KOPT-K1 (cell line): ENCODE measurements at regions not wholly inside any gene's neighbourhood (a gene's known extent, or its start where the extent isn't known, plus 50 kb on each side); places are given as distances from the start of the nearest gene placed in this dataset.

ENCODE experiments used
- H3K27ac ChIP-seq: fragments of 200-600 bp; sonication (generic); 2 replicates; pipeline ENCODE4 v1.5.1; 2016; ENCODE audit warnings: antibody characterized with exemption, mild to moderate bottlenecking, low read depth, low read length; ENCODE audit not compliant: poor library complexity, severe bottlenecking
- H3K36me3 ChIP-seq: fragments of 200-600 bp; sonication (generic); 2 replicates; pipeline ENCODE4 v1.5.1; 2017; ENCODE audit warnings: antibody characterized with exemption, mild to moderate bottlenecking, low read length, moderate library complexity; ENCODE audit not compliant: insufficient read depth
- H3K9me3 ChIP-seq: fragments of 200-600 bp; sonication (generic); 2 replicates; pipeline ENCODE4 v1.5.1; 2017; ENCODE audit warnings: antibody characterized with exemption, low read length, mild to moderate bottlenecking; ENCODE audit not compliant: insufficient read depth, poor library complexity, severe bottlenecking

DNA sequence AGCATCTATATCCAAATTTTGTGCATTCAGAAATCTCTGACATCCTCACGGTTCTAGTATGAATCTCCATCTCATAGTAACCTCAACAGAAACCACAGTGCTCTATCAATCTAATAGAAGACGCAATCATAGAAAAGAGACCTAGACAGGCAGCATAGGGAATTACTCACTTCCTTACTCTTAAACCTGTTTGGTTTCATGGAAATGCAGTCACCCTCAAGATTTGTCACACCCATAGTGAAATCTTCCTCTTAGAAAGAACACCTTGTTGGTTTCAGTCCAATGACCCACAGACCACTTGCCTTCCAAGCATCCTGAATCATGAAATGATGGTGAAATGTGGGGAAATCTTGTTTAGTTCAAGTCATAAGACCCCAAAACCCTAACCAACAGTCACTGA, 166.1 kb upstream of the PRDM1 start:
- Histone ChIP-seq H3K27ac (no peak overlapping the region), H3K36me3 (no peaks in the 10 kb centered on the region), H3K9me3 (no peaks in the 10 kb centered on the region)

DNA sequence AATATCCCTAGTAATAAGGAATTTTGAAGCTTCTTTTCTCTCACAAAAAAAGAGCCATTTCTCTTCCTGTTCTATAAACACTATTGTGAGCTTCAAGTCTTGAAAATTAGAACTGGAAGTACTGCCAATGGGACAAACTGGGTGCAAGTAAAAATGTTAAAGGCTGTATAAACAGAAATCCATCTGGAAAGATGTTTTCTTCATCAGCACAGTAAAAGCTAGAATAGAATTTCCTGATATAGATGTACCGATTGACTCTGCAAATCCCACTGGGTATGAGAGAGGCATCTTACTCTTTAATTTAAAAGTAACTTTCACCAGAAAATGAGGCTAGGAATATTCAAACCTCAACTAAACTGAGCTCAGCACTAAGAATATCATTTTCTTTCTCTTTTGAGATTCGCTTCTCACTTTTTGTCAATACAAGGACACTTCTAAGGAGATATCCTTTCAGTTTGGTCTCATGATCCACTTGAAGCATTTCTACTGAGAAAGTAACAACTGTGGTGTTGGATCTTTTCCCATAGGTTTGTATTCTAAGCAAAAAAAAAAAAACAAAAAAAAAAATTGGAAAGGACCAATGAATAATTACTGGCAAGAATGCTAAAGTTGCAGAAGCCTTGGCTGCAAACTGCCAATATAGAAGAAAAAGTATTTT, 169.0 kb upstream of the PRDM1 start:
- H3K36me3 ChIP-seq: no peaks in the 10 kb centered on the region
- H3K9me3 ChIP-seq: no peaks in the 10 kb centered on the region
- H3K27ac ChIP-seq: no peak overlapping the region

GRCh38 chr6:105911106-105911629, 175.0 kb upstream of the PRDM1 start:
- Histone ChIP-seq H3K36me3 (no peaks in the 10 kb centered on the region), H3K27ac (no peak overlapping the region), H3K9me3 (no peaks in the 10 kb centered on the region)

DNA sequence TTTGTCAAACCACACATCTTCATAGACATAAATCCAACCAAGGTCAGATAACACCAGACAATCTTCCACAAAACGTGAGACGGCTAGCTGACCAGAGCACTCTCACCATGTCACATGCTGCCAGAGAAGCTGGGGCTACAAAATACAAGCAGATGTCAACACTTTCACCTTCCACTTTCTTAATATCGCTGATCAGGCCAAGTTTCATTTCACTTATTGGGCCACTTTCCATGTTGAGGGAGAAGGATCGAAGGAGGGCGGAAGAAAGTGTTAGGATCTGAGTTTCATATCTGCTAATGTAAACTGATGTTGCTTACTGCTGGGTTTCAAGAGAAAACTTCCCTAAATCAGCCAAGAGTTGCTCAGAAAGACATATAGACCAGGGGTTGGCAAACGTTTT, 177.0 kb upstream of the PRDM1 start:
- no peaks in the 10 kb centered on the region for H3K9me3 ChIP-seq
- no peak overlapping the region for H3K27ac ChIP-seq
- H3K36me3 ChIP-seq: no peaks in the 10 kb centered on the region

DNA sequence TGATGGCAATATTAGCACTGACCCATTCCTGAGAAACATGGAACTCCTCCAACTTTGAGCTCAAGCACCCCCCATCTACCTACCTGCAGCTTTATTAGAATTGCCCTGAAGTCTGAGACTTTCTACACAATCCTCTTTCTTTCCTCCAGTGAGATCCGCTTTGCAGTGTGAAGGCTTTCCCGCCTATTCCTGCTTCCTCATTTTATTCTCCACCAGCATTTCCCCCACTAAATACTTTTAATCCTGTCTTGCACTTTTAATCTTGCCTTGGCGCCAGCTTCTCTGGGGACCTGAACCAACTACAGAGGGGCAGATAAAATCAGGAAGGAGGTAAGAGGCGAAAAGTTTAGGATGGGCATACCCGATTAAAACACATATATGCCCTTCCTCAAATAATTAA, 178.1 kb upstream of the PRDM1 start:
- Histone ChIP-seq H3K36me3 (no peaks in the 10 kb centered on the region), H3K9me3 (no peaks in the 10 kb centered on the region), H3K27ac (no peak overlapping the region)

GRCh38 chr6:105907301-105907700, 178.8 kb upstream of the PRDM1 start:
- Histone ChIP-seq H3K27ac (no peak overlapping the region), H3K9me3 (no peaks in the 10 kb centered on the region), H3K36me3 (no peaks in the 10 kb centered on the region)

DNA sequence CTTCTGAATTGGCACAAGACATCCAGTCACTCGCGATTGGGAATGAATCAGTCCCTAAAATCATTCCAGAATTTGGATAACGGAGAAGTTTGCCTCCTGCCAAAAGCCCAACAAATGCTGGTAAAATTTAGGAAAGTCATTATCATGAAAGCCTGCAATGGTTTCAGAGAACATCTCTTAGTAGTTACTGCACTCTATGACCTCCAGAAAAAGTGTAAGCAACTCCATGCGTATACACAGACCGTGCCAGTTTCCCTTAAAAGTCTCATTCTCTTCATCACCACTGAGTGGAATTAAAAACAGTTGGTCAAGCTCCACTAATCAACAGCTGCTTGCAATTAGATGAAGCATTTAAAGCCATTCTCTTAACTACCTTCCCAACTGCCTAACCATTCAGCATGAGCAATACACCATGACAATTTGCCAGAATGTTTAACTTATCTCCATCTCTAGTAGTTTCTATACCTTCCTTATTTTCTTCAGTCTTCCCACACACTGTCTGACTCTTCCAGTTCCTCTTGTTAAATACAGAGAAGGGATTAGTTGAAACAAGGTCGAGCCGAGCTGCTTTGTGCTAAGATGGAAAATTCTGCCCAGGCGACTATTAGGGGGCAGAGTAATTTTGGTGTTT, 183.6 kb upstream of the PRDM1 start:
- no peak overlapping the region for H3K27ac ChIP-seq
- H3K9me3 ChIP-seq: no peaks in the 10 kb centered on the region

GRCh38 chr6:105901583-105901982, 184.6 kb upstream of the PRDM1 start:
- Histone ChIP-seq H3K36me3 (no peaks in the 10 kb centered on the region), H3K9me3 (no peaks in the 10 kb centered on the region), H3K27ac (no peak overlapping the region)

More for the DNA sequence above, 183.6 kb upstream of the PRDM1 start:
- no peaks in the 10 kb centered on the region for H3K36me3 ChIP-seq

GRCh38 chr6:105900125-105900937, 185.8 kb upstream of the PRDM1 start:
- Histone ChIP-seq H3K9me3 (no peaks in the 10 kb centered on the region), H3K36me3 (no peaks in the 10 kb centered on the region), H3K27ac (no peak overlapping the region)

DNA sequence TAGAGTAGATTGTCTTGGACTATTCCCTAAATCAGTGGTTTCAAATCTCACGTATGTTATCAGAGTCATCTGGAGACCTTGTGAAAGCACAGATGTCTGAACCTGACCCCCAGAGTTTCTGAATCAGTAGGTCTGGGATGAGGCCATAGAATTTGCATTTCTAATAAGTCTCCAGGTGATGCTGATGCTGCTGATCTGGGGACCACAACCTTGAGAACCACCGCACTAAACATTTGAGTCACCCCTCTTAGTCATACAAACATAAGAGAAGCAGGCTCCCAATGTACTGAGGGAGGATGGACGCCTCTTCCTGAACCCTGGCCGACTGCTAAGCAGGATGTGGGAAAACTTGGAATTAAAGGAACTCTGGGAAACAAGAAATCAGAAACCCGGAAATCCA, 187.8 kb upstream of the PRDM1 start:
- Histone ChIP-seq H3K9me3 (no peaks in the 10 kb centered on the region), H3K36me3 (no peaks in the 10 kb centered on the region), H3K27ac (no peak overlapping the region)

- Histone ChIP-seq H3K9me3 (no peaks in the 10 kb centered on the region), H3K27ac (no peak overlapping the region), H3K36me3 (no peaks in the 10 kb centered on the region)
Measured at GRCh38 chr6:105897131-105897530, 189.0 kb upstream of the PRDM1 start.

DNA sequence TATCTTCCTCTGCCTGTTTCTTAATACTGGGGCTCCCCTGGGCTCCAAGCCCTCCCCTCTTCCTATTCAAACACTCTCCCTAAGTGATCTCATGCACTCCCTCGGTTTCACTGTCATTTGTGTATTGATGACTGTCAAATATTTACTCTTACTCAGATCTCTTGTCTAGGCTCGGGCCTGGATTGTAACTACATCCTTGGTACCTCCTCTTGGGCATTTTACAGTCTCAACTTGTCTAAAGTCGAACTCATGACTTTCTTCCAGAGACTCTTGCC, 189.4 kb upstream of the PRDM1 start:
- Histone ChIP-seq H3K36me3 (no peaks in the 10 kb centered on the region), H3K9me3 (no peaks in the 10 kb centered on the region), H3K27ac (no peak overlapping the region)

DNA sequence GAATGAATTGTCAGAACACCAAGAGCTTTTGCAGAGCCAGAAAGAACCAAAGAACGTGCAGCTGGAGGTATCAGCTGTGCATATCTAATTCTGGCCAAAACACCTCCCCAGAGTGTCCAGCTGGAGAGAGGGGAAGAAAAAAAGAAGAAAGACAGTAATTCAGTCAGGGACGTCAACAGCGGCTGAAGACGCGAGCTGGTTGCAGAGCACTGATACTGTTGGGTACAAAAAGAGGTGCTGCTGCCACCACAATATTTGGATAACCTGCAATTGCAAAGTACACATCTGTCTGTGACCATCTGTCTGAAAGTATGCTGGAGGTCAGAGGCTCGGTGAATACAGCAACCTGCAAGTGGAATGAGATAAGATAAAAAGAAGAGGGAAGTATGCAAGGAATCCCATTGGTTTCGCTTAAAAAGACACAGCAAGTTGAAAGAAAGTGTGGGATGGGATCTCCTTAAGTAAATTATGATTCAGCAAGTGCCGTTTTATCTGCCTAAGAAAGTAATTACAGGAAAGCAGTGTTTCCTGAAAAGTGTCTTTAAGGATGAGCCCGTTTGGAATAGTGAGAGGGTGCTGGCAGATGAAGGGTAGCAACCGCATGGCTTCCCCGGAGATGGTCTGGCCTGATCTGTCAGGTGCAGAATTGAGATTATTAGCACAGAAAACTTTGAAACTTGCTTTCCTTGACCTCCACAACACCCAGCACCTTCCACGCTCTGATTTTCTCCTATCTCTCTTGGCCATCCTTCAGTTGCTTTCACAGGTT, 189.9 kb upstream of the PRDM1 start:
- no peak overlapping the region for H3K27ac ChIP-seq

GRCh38 chr6:105894556-105894955, 191.6 kb upstream of the PRDM1 start:
- Histone ChIP-seq H3K36me3 (no peaks in the 10 kb centered on the region), H3K9me3 (peaks cover 4% of the 10 kb centered on the region), H3K27ac (no peak overlapping the region)

More for the DNA sequence above, 189.9 kb upstream of the PRDM1 start:
- Histone ChIP-seq H3K9me3 (no peaks in the 10 kb centered on the region), H3K36me3 (no peaks in the 10 kb centered on the region)

GRCh38 chr6:105893741-105894140, 192.4 kb upstream of the PRDM1 start:
- H3K9me3 ChIP-seq: peaks cover 4% of the 10 kb centered on the region
- H3K27ac ChIP-seq: no peak overlapping the region
- H3K36me3 ChIP-seq: no peaks in the 10 kb centered on the region
